ENCODE measurements at regions not wholly inside any gene's neighbourhood (a gene's known extent, or its start where the extent isn't known, plus 50 kb on each side); places are given as distances from the start of the nearest gene placed in this dataset.

DNA sequence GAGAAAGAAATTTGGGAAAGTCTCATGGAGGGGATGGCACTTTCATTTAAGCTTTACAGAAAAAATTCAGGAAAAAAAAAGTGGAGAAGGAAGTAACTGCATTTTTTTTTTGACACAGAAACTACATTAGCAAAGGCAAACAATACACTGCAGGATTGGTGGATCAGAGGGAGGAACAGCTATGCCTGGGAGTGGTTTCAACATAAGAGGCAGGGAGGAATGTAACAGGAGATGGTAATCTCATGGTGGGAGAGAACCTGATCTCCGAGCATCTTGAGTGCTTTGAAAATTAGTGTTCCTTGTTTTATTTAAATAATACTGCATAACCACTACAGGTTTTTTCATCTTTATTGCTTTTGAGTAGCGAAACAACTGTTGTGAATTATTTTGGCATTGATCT is 249.4 kb downstream of the FAM170A start:
- TF ChIP-seq, protein P1, sequence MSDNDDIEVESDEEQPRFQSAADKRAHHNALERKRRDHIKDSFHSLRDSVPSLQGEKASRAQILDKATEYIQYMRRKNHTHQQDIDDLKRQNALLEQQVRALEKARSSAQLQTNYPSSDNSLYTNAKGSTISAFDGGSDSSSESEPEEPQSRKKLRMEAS (IDR thresholded peaks at IDR 0.05; ENCODE audit: low read depth) = no peak
- TF ChIP-seq, protein P2, sequence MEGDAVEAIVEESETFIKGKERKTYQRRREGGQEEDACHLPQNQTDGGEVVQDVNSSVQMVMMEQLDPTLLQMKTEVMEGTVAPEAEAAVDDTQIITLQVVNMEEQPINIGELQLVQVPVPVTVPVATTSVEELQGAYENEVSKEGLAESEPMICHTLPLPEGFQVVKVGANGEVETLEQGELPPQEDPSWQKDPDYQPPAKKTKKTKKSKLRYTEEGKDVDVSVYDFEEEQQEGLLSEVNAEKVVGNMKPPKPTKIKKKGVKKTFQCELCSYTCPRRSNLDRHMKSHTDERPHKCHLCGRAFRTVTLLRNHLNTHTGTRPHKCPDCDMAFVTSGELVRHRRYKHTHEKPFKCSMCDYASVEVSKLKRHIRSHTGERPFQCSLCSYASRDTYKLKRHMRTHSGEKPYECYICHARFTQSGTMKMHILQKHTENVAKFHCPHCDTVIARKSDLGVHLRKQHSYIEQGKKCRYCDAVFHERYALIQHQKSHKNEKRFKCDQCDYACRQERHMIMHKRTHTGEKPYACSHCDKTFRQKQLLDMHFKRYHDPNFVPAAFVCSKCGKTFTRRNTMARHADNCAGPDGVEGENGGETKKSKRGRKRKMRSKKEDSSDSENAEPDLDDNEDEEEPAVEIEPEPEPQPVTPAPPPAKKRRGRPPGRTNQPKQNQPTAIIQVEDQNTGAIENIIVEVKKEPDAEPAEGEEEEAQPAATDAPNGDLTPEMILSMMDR (IDR thresholded peaks at IDR 0.05) = no peak
- no peak for TF ChIP-seq RAD21 (IDR thresholded peaks at IDR 0.05; ENCODE audit: low read length)
- no peak for TF ChIP-seq POLR2AphosphoS5 (IDR thresholded peaks at IDR 0.05; ENCODE audit: low read depth, low read length)
- no peak for TF ChIP-seq YY1 (IDR thresholded peaks at IDR 0.05; ENCODE audit: low read depth)
- no peak for TF ChIP-seq GATA2 (CRISPR knock-in tag; IDR thresholded peaks at IDR 0.05)
- TF ChIP-seq RFX5 (IDR thresholded peaks at IDR 0.05; ENCODE audit: low read length) = no peak
- no peak for TF ChIP-seq EZH2phosphoT487 (IDR thresholded peaks at IDR 0.05; ENCODE audit: borderline replicate concordance, low read depth)
- no peak for TF ChIP-seq EP300 (IDR thresholded peaks at IDR 0.05; ENCODE audit: borderline replicate concordance in 1 of 2, low read depth in 1 of 2, low read length in 1 of 2)
- no peak for TF ChIP-seq TCF12 (IDR thresholded peaks at IDR 0.05)
